Prostate gland (tissue), 2 donors: ENCODE measurements at regions not wholly inside any gene's neighbourhood (a gene's known extent, or its start where the extent isn't known, plus 50 kb on each side); places are given as distances from the start of the nearest gene placed in this dataset.

Experiments
- CTCF ChIP-seq, 4 experiments: fragments of 200-600 bp in 2 of 4; fragments of 450-650 bp in 2 of 4; sonication (generic) in 2 of 4; IDR thresholded peaks; 1 replicate in 3 of 4; 2 replicates in 1 of 4; pipeline ENCODE4 v1.5.1; 2016 to 2019; ENCODE audit warnings: antibody characterized with exemption in 4 of 4, mild to moderate bottlenecking in 2 of 4, moderate library complexity in 2 of 4
- POLR2A ChIP-seq: fragments of 450-650 bp; IDR thresholded peaks from one replicate; pipeline ENCODE4 v1.6.1; 2016; ENCODE audit warnings: antibody characterized with exemption, mild to moderate bottlenecking

- TF ChIP-seq POLR2A (no peak), CTCF (IDR thresholded peaks at IDR 0.05) (no peak)
These were observed 115.1 kb downstream of the ESM1 start for GRCh38 chr5:54870271-54870670.
